Tibial artery (tissue), 4 donors: ENCODE measurements at regions not wholly inside any gene's neighbourhood (a gene's known extent, or its start where the extent isn't known, plus 50 kb on each side); places are given as distances from the start of the nearest gene placed in this dataset.

Source experiments
- DNase-seq, 2 donors: peaks; one replicate each; pipeline ENCODE4 v3.0.0-alpha.2; 2019
- H3K27ac ChIP-seq, 2 donors: fragments of 200-600 bp; sonication (generic) in 1 of 2; 1 replicate in 1 of 2; 2 replicates in 1 of 2; pipeline ENCODE4 v1.5.1; 2018 to 2019; ENCODE audit warnings: mild to moderate bottlenecking in 1 of 2
- H3K27me3 ChIP-seq, 2 donors: fragments of 200-600 bp; sonication (generic) in 1 of 2; one replicate each; pipeline versions ENCODE4 v1.5.1 to v1.6.0; 2016 to 2019
- H3K36me3 ChIP-seq, 3 donors: fragments of 200-600 bp; sonication (generic) in 2 of 3; one replicate each; pipeline ENCODE4 v1.5.1; 2016 to 2019; ENCODE audit warnings: mild to moderate bottlenecking in 2 of 3
- H3K4me1 ChIP-seq, 4 donors: fragments of 200-600 bp; sonication (generic) in 2 of 4; 1 replicate in 3 of 4; 2 replicates in 1 of 4; pipeline ENCODE4 v1.5.1; 2016 to 2019
- H3K4me3 ChIP-seq, 2 donors: fragments of 200-600 bp; sonication (generic) in 1 of 2; 1 replicate in 1 of 2; 2 replicates in 1 of 2; pipeline ENCODE4 v1.5.1; 2018 to 2019; ENCODE audit warnings: mild to moderate bottlenecking in 2 of 2
- H3K9me3 ChIP-seq, 3 donors: fragments of 200-600 bp; sonication (generic) in 1 of 3; one replicate each; pipeline ENCODE4 v1.5.1; 2016 to 2019
- intact Hi-C: fragments of 100-400 bp; cut with DNase I; formaldehyde crosslinking; loops from one replicate; pipeline ENCODE4 v1.15.0; 2023; ENCODE audit warnings: low total_unique reads
- TF ChIP-seq, protein P1 (sequence below), 2 experiments: fragments of 200-600 bp in 1 of 2; fragments of 450-650 bp in 1 of 2; IDR thresholded peaks; one replicate each; pipeline ENCODE4 v1.5.1; 2017 to 2019; ENCODE audit warnings: antibody characterized with exemption in 2 of 2, mild to moderate bottlenecking in 1 of 2, moderate library complexity in 1 of 2

DNA sequence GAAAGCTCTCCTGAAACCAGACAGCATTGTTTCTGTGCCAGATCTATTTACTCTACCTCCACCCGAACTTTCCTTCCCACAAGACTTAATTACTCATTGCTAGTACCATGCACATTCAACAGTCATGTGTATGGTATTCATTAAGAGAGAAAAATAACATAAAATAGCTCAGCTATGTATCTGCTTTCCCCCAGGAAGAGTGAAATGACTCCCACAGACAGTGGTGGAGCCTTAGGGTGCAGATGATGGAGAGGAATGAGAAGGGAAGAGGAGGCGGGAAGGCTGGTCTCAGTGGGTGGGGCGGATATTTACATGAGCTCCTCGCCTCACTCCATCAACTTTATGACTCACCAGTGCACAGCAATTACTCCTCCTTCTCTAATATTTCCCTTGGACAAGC lies 724.5 kb downstream of the EPHA4 start:
- TF ChIP-seq, protein P1, sequence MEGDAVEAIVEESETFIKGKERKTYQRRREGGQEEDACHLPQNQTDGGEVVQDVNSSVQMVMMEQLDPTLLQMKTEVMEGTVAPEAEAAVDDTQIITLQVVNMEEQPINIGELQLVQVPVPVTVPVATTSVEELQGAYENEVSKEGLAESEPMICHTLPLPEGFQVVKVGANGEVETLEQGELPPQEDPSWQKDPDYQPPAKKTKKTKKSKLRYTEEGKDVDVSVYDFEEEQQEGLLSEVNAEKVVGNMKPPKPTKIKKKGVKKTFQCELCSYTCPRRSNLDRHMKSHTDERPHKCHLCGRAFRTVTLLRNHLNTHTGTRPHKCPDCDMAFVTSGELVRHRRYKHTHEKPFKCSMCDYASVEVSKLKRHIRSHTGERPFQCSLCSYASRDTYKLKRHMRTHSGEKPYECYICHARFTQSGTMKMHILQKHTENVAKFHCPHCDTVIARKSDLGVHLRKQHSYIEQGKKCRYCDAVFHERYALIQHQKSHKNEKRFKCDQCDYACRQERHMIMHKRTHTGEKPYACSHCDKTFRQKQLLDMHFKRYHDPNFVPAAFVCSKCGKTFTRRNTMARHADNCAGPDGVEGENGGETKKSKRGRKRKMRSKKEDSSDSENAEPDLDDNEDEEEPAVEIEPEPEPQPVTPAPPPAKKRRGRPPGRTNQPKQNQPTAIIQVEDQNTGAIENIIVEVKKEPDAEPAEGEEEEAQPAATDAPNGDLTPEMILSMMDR (IDR thresholded peaks at IDR 0.05): no peak
- Histone ChIP-seq H3K36me3 (no peaks in the 10 kb centered on the region), H3K4me3 (no peak overlapping the region), H3K27ac (no peak overlapping the region), H3K9me3 (no peaks in the 10 kb centered on the region), H3K27me3 (no peaks in the 10 kb centered on the region), H3K4me1 (no peaks in the 10 kb centered on the region)
- DNase-seq: no peak
- intact Hi-C loops: no loop called here

DNA sequence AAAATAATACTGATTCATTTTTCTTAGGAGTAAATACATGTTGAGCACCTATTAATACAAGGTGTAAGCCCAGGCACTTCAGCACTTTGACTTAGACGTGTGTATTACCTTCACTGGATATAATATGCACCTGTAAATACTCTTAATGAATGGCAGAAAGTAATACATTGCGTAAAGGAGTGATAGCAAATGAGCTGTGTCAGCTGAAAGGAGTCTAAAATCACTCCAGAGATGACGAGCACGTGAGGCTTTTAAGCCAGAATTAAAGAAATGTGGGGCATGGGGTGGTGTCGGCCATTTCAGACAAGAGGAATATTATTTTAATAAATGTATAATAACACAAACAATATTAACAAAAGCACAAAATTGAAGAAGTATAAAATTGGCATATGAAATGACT lies 722.7 kb downstream of the EPHA4 start:
- no peaks in the 10 kb centered on the region for H3K36me3 ChIP-seq
- H3K27ac ChIP-seq: no peak overlapping the region
- no peak overlapping the region for H3K4me3 ChIP-seq
- H3K27me3 ChIP-seq: no peaks in the 10 kb centered on the region
- TF ChIP-seq, protein P1 (IDR thresholded peaks at IDR 0.05): no peak
- H3K4me1 ChIP-seq: no peaks in the 10 kb centered on the region
- intact Hi-C loops: no loop called here
- no peaks in the 10 kb centered on the region for H3K9me3 ChIP-seq
- DNase-seq: no peak

GRCh38 chr2:220850116-220850515 lies 722.0 kb downstream of the EPHA4 start:
- no peak overlapping the region for H3K27ac ChIP-seq
- H3K36me3 ChIP-seq: no peaks in the 10 kb centered on the region
- H3K27me3 ChIP-seq: no peaks in the 10 kb centered on the region
- no peaks in the 10 kb centered on the region for H3K9me3 ChIP-seq
- DNase-seq: no peak
- H3K4me1 ChIP-seq: no peaks in the 10 kb centered on the region
- TF ChIP-seq, protein P1 (IDR thresholded peaks at IDR 0.05): no peak
- H3K4me3 ChIP-seq: no peak overlapping the region
- intact Hi-C loops: no loop called here

DNA sequence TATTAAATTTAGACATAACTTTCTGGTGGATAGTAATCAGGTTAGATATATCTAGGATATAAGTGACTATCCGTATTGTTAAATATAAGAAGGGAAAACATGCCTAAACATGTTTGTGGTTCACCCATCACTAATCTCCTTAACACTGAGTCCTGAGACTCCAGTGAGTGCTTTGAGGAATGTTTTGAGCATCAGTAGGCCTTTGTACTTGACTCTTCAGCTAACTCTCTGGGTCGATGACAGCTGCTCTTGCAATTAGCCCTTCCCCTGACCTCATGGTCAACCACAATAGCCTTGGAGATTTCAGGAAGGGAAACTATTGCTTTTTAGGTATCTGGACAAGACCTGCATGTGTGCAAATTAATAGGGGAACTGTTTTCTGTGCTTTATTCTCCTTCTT lies 716.8 kb downstream of the EPHA4 start:
- intact Hi-C loops: no loop called here
- Histone ChIP-seq H3K4me3 (no peak overlapping the region), H3K9me3 (no peaks in the 10 kb centered on the region), H3K27ac (no peak overlapping the region), H3K36me3 (no peaks in the 10 kb centered on the region), H3K4me1 (no peaks in the 10 kb centered on the region), H3K27me3 (no peaks in the 10 kb centered on the region)
- TF ChIP-seq, protein P1 (IDR thresholded peaks at IDR 0.05): no peak
- no peak for DNase-seq

DNA sequence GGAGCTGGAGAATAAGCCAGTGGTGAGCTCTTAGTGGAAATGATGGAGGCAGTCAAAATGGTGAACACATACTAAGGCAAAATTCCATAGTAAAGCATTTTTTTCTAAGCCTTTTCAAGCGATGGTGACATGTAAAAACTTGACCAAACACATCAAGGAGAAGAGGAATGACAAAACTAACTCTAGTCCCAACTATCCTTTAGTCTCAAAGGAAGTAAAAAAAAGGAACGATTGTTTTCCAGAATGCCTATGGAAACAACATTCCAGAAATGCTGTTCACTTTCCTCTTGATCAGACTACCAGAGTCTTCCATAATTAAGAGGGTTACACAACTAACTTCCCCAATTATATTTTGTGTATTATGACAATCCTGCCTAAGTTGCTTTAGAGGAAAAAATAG lies 715.6 kb downstream of the EPHA4 start:
- Histone ChIP-seq H3K4me1 (no peaks in the 10 kb centered on the region), H3K27ac (no peak overlapping the region), H3K36me3 (no peaks in the 10 kb centered on the region), H3K27me3 (no peaks in the 10 kb centered on the region), H3K4me3 (no peak overlapping the region), H3K9me3 (no peaks in the 10 kb centered on the region)
- no peak for DNase-seq
- intact Hi-C loops: no loop called here
- TF ChIP-seq, protein P1 (IDR thresholded peaks at IDR 0.05): no peak

DNA sequence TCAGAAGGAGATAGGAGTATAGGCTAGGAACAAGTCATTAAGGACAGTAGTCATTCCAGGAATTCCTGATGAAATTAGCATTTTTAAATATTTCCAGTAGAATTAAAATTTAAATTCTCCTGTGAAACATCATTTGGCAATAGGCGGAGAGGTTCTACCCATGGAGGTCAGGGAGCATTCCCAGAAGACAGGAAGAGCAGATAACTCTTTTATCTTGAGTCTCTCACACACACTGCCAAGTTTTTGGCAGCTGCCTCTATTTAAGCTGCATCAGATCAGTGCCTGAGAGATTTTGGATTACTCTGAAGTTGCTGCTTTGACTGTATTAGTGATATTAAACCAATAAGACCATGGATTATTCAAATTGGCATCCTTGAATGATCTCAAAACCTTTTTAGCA lies 714.7 kb downstream of the EPHA4 start:
- intact Hi-C loops: no loop called here
- TF ChIP-seq, protein P1 (IDR thresholded peaks at IDR 0.05): no peak
- no peaks in the 10 kb centered on the region for H3K4me1 ChIP-seq
- DNase-seq: no peak
- no peaks in the 10 kb centered on the region for H3K27me3 ChIP-seq
- H3K36me3 ChIP-seq: no peaks in the 10 kb centered on the region
- no peak overlapping the region for H3K27ac ChIP-seq
- H3K9me3 ChIP-seq: no peaks in the 10 kb centered on the region
- H3K4me3 ChIP-seq: no peak overlapping the region
